LHCN-M2 (cell line): ENCODE measurements at regions not wholly inside any gene's neighbourhood (a gene's known extent, or its start where the extent isn't known, plus 50 kb on each side); places are given as distances from the start of the nearest gene placed in this dataset.
"Not testable (repeated sequence)": the region's sequence is repeated elsewhere in the genome, so short reads cannot be mapped to it uniquely, and the experiment has no call there.

ENCODE experiments used
- DNase-seq: peaks from one replicate; pipeline ENCODE4 v3.0.0-alpha.2; 2012; ENCODE audit warnings: low read depth

- DNase-seq: no peak
Observed at GRCh38 chr10:20502903-20503585, 394.1 kb downstream of the NEBL start.

GRCh38 chr10:20494474-20494873 is 402.6 kb downstream of the NEBL start:
- DNase-seq: peak; percentile 51

GRCh38 chr10:20492447-20492846 is 404.7 kb downstream of the NEBL start:
- DNase-seq: no peak

- DNase-seq: no peak
Observed at GRCh38 chr10:20489961-20490360, 407.1 kb downstream of the NEBL start.

- no peak for DNase-seq
Observed at GRCh38 chr10:20486791-20487190, 410.3 kb downstream of the NEBL start.

GRCh38 chr10:20485554-20485953 is 411.6 kb downstream of the NEBL start:
- no peak for DNase-seq

- DNase-seq: no peak
Observed at GRCh38 chr10:20481054-20481453, 416.1 kb downstream of the NEBL start.

- not testable (repeated sequence) for DNase-seq
Observed at GRCh38 chr10:20480575-20480974, 416.5 kb downstream of the NEBL start.

GRCh38 chr10:20474064-20474463 is 423.0 kb downstream of the NEBL start:
- DNase-seq: no peak

- peak; percentile 83 for DNase-seq
Observed at GRCh38 chr10:20473023-20473760, 423.9 kb downstream of the NEBL start.

- DNase-seq: peak; percentile 73
Observed at GRCh38 chr10:20466731-20467130, 430.4 kb downstream of the NEBL start.

GRCh38 chr10:20457649-20458048 is 439.5 kb downstream of the NEBL start:
- no peak for DNase-seq

- no peak for DNase-seq
Observed at GRCh38 chr10:20455774-20456173, 441.3 kb downstream of the NEBL start.

GRCh38 chr10:20454331-20454730 is 442.8 kb downstream of the NEBL start:
- DNase-seq: no peak

GRCh38 chr10:20446561-20447193 is 450.4 kb downstream of the NEBL start:
- DNase-seq: no peak

- no peak for DNase-seq
Observed at GRCh38 chr10:20443094-20443493, 454.0 kb downstream of the NEBL start.

- DNase-seq: no peak
Observed at GRCh38 chr10:20429742-20430141, 467.4 kb downstream of the NEBL start.

GRCh38 chr10:20427821-20428220 is 469.3 kb downstream of the NEBL start:
- DNase-seq: no peak

GRCh38 chr10:20418286-20418685 is 478.8 kb downstream of the NEBL start:
- no peak for DNase-seq

- no peak for DNase-seq
Observed at GRCh38 chr10:20417791-20418190, 479.3 kb downstream of the NEBL start.

- DNase-seq: peak; percentile 7
Observed at GRCh38 chr10:20415684-20416083, 481.4 kb downstream of the NEBL start.

GRCh38 chr10:20407357-20407756 is 489.8 kb downstream of the NEBL start:
- no peak for DNase-seq
